CD14-positive monocyte (primary cell): ENCODE measurements at regions not wholly inside any gene's neighbourhood (a gene's known extent, or its start where the extent isn't known, plus 50 kb on each side); places are given as distances from the start of the nearest gene placed in this dataset.

ENCODE experiments used
- DNase-seq, 3 donors: peaks; one replicate each; pipeline ENCODE4 v3.0.0-alpha.2; 2011 to 2022
- H2AFZ ChIP-seq: 2 replicates; pipeline ENCODE4 v1.6.0; 2012; ENCODE audit warnings: mild to moderate bottlenecking, low read depth, low read length, inconsistent platforms; ENCODE audit not compliant: insufficient read depth, poor library complexity, severe bottlenecking
- H3K27ac ChIP-seq, 2 donors: 1 replicate in 1 of 2; 2 replicates in 1 of 2; pipeline ENCODE4 v1.5.1; 2012 to 2013; ENCODE audit warnings: low read length in 2 of 2, control low read depth in 1 of 2, inconsistent platforms in 1 of 2, low read depth in 1 of 2, mild to moderate bottlenecking in 1 of 2
- H3K27me3 ChIP-seq, 2 donors: one replicate each; pipeline versions ENCODE4 v1.6.0 to v1.6.1; 2011 to 2013; ENCODE audit warnings: low read length in 2 of 2; ENCODE audit not compliant: control insufficient read depth in 2 of 2, insufficient read depth in 2 of 2
- H3K36me3 ChIP-seq, 2 donors: replicated peaks in 1 of 2; 1 replicate in 1 of 2; 2 replicates in 1 of 2; pipeline versions ENCODE4 v1.5.1 to v1.6.1; 2012 to 2013; ENCODE audit warnings: low read length in 2 of 2, control low read depth in 1 of 2, inconsistent platforms in 1 of 2, mild to moderate bottlenecking in 1 of 2; ENCODE audit not compliant: insufficient read depth in 2 of 2, control insufficient read depth in 1 of 2
- H3K4me1 ChIP-seq, 2 donors: 1 replicate in 1 of 2; 2 replicates in 1 of 2; pipeline versions ENCODE4 v1.5.1 to v1.6.1; 2012 to 2013; ENCODE audit warnings: low read length in 2 of 2, control low read depth in 1 of 2, inconsistent platforms in 1 of 2, mild to moderate bottlenecking in 1 of 2, moderate library complexity in 1 of 2; ENCODE audit not compliant: insufficient read depth in 2 of 2, control insufficient read depth in 1 of 2
- H3K4me2 ChIP-seq: replicated peaks from 2 replicates; pipeline ENCODE3; 2012; ENCODE audit warnings: low read length, moderate library complexity, mild to moderate bottlenecking; ENCODE audit not compliant: poor library complexity, severe bottlenecking; ENCODE audit errors: extremely low read depth
- H3K4me3 ChIP-seq, 3 experiments: fragments of 200-600 bp in 1 of 3; sonication (generic) in 1 of 3; replicated peaks in 1 of 3; 1 replicate in 2 of 3; 2 replicates in 1 of 3; pipeline ENCODE4 v1.5.1; 2011 to 2013; ENCODE audit warnings: low read length in 3 of 3, mild to moderate bottlenecking in 3 of 3, control low read depth in 2 of 3, low read depth in 2 of 3, inconsistent platforms in 1 of 3, moderate library complexity in 1 of 3
- H3K79me2 ChIP-seq: 2 replicates; pipeline ENCODE4 v1.6.0; 2012; ENCODE audit warnings: mild to moderate bottlenecking, control low read depth, inconsistent platforms, low read length, moderate library complexity; ENCODE audit not compliant: insufficient read depth
- H3K9ac ChIP-seq: 2 replicates; pipeline ENCODE4 v1.6.0; 2017; ENCODE audit warnings: low read length, mild to moderate bottlenecking; ENCODE audit not compliant: insufficient read depth, poor library complexity, severe bottlenecking
- H3K9me3 ChIP-seq, 2 donors: replicated peaks in 1 of 2; 1 replicate in 1 of 2; 2 replicates in 1 of 2; pipeline versions ENCODE4 v1.5.1 to v1.6.1; 2012 to 2013; ENCODE audit warnings: low read length in 2 of 2, control low read depth in 1 of 2; ENCODE audit not compliant: control insufficient read depth in 1 of 2, insufficient read depth in 1 of 2
- H4K20me1 ChIP-seq: 2 replicates; pipeline ENCODE4 v1.6.0; 2012; ENCODE audit warnings: mild to moderate bottlenecking, low read length, control low read depth, moderate library complexity; ENCODE audit not compliant: insufficient read depth
- H3K27ac Mint-ChIP-seq, 7 donors: one replicate each; pipeline ENCODE4 v1.8.0; 2020; ENCODE audit warnings: mild to moderate bottlenecking in 7 of 7, mixed read lengths in 7 of 7, moderate library complexity in 6 of 7, inconsistent platforms in 2 of 7
- H3K27me3 Mint-ChIP-seq, 3 donors: one replicate each; pipeline ENCODE4 v1.8.0; 2021 to 2022; ENCODE audit warnings: low read depth in 3 of 3, mild to moderate bottlenecking in 3 of 3, mixed read lengths in 3 of 3, moderate library complexity in 3 of 3, inconsistent platforms in 1 of 3
- H3K36me3 Mint-ChIP-seq, 2 donors: one replicate each; pipeline ENCODE4 v1.8.0; 2020; ENCODE audit warnings: mixed read lengths in 2 of 2, inconsistent platforms in 1 of 2, mild to moderate bottlenecking in 1 of 2
- H3K4me1 Mint-ChIP-seq: one replicate; pipeline ENCODE4 v1.8.0; 2020; ENCODE audit warnings: mild to moderate bottlenecking, mixed read lengths
- H3K4me3 Mint-ChIP-seq, 2 donors: one replicate each; pipeline ENCODE4 v1.8.0; 2020; ENCODE audit warnings: mild to moderate bottlenecking in 2 of 2, mixed read lengths in 2 of 2, moderate library complexity in 1 of 2
- H3K9me3 Mint-ChIP-seq, 7 donors: one replicate each; pipeline ENCODE4 v1.8.0; 2020 to 2022; ENCODE audit warnings: mixed read lengths in 7 of 7, mild to moderate bottlenecking in 6 of 7, moderate library complexity in 6 of 7, inconsistent platforms in 2 of 7
- WGBS: methylation state at CpG from one replicate; pipeline ENCODE4 v1.1.5; 2013; ENCODE audit warnings: missing lambda C conversion rate; ENCODE audit not compliant: insufficient coverage; 5-methylcytosine and 5-hydroxymethylcytosine counted together
- intact Hi-C, 2 donors: fragments of 100-400 bp; cut with micrococcal nuclease; formaldehyde crosslinking; loops; one replicate each; pipeline versions ENCODE4 v1.15.0 to v1.15.1; 2023
- TF ChIP-seq, protein P1 (sequence below): fragments of 200-600 bp; IDR thresholded peaks from one replicate; pipeline ENCODE4 v1.8.0; 2022; ENCODE audit warnings: antibody characterized with exemption, mild to moderate bottlenecking

- intact Hi-C loops: no loop called here
- Histone ChIP-seq H3K27me3 (no peaks in the 10 kb centered on the region), H4K20me1 (no peaks in the 10 kb centered on the region), H2AFZ (no peak overlapping the region), H3K9ac (no peak overlapping the region), H3K79me2 (no peaks in the 10 kb centered on the region), H3K4me2 (no peak overlapping the region), H3K36me3 (no peaks in the 10 kb centered on the region), H3K4me1 (no peaks in the 10 kb centered on the region), H3K9me3 (no peaks in the 10 kb centered on the region), H3K4me3 (no peak overlapping the region), H3K27ac (no peak overlapping the region)
- Mint-ChIP-seq H3K9me3 (peaks cover 0 to 1% (median 0%) of the 10 kb centered on the region in 7 donors), H3K4me3 (no peak overlapping the region), H3K4me1 (no peaks in the 10 kb centered on the region), H3K27me3 (peaks cover 0 to 5% (median 0%) of the 10 kb centered on the region in 3 donors), H3K27ac (no peak overlapping the region), H3K36me3 (no peaks in the 10 kb centered on the region)
- TF ChIP-seq, protein P1, sequence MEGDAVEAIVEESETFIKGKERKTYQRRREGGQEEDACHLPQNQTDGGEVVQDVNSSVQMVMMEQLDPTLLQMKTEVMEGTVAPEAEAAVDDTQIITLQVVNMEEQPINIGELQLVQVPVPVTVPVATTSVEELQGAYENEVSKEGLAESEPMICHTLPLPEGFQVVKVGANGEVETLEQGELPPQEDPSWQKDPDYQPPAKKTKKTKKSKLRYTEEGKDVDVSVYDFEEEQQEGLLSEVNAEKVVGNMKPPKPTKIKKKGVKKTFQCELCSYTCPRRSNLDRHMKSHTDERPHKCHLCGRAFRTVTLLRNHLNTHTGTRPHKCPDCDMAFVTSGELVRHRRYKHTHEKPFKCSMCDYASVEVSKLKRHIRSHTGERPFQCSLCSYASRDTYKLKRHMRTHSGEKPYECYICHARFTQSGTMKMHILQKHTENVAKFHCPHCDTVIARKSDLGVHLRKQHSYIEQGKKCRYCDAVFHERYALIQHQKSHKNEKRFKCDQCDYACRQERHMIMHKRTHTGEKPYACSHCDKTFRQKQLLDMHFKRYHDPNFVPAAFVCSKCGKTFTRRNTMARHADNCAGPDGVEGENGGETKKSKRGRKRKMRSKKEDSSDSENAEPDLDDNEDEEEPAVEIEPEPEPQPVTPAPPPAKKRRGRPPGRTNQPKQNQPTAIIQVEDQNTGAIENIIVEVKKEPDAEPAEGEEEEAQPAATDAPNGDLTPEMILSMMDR: no peak
- DNase-seq: no peak
- 89% methylated on average over 9 of the region's 15 CpGs for WGBS
These were observed 69.6 kb upstream of the RAB6C start for GRCh38 chr2:129909651-129910418.

- Histone ChIP-seq H3K4me1 (no peaks in the 10 kb centered on the region), H3K4me2 (no peak overlapping the region), H3K79me2 (no peaks in the 10 kb centered on the region), H4K20me1 (no peaks in the 10 kb centered on the region), H2AFZ (no peak overlapping the region), H3K36me3 (no peaks in the 10 kb centered on the region), H3K4me3 (no peak overlapping the region), H3K9me3 (no peaks in the 10 kb centered on the region), H3K9ac (no peak overlapping the region), H3K27me3 (no peaks in the 10 kb centered on the region), H3K27ac (no peak overlapping the region)
- H3K9me3 Mint-ChIP-seq: no peaks in the 10 kb centered on the region
- H3K27ac Mint-ChIP-seq: no peak overlapping the region
- H3K4me3 Mint-ChIP-seq: no peak overlapping the region
- peaks cover 0 to 4% (median 0%) of the 10 kb centered on the region in 3 donors for H3K27me3 Mint-ChIP-seq
- intact Hi-C loops: no loop called here
- no peaks in the 10 kb centered on the region for H3K4me1 Mint-ChIP-seq
- no peaks in the 10 kb centered on the region for H3K36me3 Mint-ChIP-seq
- WGBS: 89% methylated on average over 8 of the region's 10 CpGs
- DNase-seq: no peak
- TF ChIP-seq, protein P1: no peak
These were observed 68.8 kb upstream of the RAB6C start for GRCh38 chr2:129910446-129911362.
